ENCODE measurements at regions not wholly inside any gene's neighbourhood (a gene's known extent, or its start where the extent isn't known, plus 50 kb on each side); places are given as distances from the start of the nearest gene placed in this dataset.

DNA sequence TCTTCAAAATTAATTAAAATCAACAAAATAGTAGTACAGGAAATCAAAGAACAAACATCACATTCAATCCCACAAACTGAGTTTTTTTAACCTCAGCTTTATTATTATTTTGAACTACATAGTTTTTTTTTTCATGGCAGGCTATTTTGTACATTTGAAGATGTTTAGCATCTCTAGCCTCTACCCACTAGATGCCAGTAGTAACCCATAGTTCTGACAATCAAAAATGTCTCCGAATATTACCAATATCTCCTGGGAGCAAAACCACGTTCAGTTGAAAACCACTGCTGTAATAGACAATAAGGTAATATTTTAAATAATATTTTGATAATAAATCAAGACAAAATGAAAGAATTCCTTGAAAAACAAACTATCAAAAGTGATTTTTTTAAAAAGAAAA, 702.6 kb upstream of the LRRTM1 start:
- Histone ChIP-seq H3K36me3 (no peaks in the 10 kb centered on the region), H3K27ac (no peak overlapping the region), H3K27me3 (no peaks in the 10 kb centered on the region), H3K9me3 (no peaks in the 10 kb centered on the region), H3K9ac (ENCODE audit: low read depth in 2 of 2, low read length in 2 of 2) (no peak overlapping the region), H3K4me3 (no peak overlapping the region), H3K4me1 (no peaks in the 10 kb centered on the region)
- TF ChIP-seq, protein P1, sequence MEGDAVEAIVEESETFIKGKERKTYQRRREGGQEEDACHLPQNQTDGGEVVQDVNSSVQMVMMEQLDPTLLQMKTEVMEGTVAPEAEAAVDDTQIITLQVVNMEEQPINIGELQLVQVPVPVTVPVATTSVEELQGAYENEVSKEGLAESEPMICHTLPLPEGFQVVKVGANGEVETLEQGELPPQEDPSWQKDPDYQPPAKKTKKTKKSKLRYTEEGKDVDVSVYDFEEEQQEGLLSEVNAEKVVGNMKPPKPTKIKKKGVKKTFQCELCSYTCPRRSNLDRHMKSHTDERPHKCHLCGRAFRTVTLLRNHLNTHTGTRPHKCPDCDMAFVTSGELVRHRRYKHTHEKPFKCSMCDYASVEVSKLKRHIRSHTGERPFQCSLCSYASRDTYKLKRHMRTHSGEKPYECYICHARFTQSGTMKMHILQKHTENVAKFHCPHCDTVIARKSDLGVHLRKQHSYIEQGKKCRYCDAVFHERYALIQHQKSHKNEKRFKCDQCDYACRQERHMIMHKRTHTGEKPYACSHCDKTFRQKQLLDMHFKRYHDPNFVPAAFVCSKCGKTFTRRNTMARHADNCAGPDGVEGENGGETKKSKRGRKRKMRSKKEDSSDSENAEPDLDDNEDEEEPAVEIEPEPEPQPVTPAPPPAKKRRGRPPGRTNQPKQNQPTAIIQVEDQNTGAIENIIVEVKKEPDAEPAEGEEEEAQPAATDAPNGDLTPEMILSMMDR (IDR thresholded peaks at IDR 0.05) = no peak
- DNase-seq = no peak
- intact Hi-C loops (cut with DNase I) = no loop called here

DNA sequence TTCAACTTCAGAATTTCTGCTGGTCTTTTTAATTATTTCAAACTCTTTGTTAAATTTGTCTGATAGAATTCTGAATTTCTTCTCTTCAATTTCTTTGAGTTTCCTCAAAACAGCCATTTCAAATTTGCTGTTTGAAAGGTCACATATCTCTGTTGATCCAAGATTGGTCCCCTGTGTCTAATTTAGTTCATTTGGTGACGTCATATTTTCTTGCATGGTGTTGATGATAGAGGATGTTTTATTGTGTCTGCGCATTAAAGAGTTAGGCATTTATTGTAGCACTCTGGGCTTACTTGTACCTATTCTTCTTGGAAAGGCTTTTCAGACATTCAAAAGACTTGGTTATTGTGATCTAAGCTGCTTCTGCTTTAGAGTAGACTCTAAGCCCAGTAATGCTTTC, 698.4 kb upstream of the LRRTM1 start:
- H3K36me3 ChIP-seq = no peaks in the 10 kb centered on the region
- H3K9ac ChIP-seq (ENCODE audit: low read depth in 2 of 2, low read length in 2 of 2) = no peak overlapping the region
- H3K9me3 ChIP-seq = no peaks in the 10 kb centered on the region
- no peak for DNase-seq
- no peak overlapping the region for H3K4me3 ChIP-seq
- H3K27ac ChIP-seq = no peak overlapping the region
- H3K27me3 ChIP-seq = no peaks in the 10 kb centered on the region
- H3K4me1 ChIP-seq = no peaks in the 10 kb centered on the region
- intact Hi-C loops (cut with DNase I) = no loop called here
- TF ChIP-seq, protein P1 (IDR thresholded peaks at IDR 0.05) = no peak

DNA sequence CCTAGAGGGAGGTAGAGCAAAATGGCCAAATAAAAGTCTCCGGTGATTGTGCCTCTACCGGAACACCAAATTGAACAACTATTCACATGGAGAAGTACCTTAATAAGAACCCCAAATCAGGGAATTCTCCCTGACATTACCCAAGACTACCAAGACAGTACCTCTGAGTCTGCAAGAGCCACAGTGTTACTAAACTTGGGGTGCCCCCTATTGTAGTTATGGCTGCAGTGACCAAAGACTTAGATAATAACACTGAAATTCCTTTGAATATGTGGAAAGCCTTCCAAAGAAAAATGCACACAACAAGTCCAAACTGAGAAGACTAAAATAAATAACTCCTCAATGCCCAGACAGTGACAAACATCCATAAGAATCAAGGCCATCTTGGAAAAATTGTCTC, 682.9 kb upstream of the LRRTM1 start:
- H3K9ac ChIP-seq (ENCODE audit: low read depth in 2 of 2, low read length in 2 of 2) = no peak overlapping the region
- no peaks in the 10 kb centered on the region for H3K9me3 ChIP-seq
- intact Hi-C loops (cut with DNase I) = no loop called here
- no peak for DNase-seq
- H3K4me1 ChIP-seq = no peaks in the 10 kb centered on the region
- TF ChIP-seq, protein P1 (IDR thresholded peaks at IDR 0.05) = no peak
- H3K36me3 ChIP-seq = no peaks in the 10 kb centered on the region
- H3K4me3 ChIP-seq = no peak overlapping the region
- H3K27ac ChIP-seq = no peak overlapping the region
- H3K27me3 ChIP-seq = no peaks in the 10 kb centered on the region

DNA sequence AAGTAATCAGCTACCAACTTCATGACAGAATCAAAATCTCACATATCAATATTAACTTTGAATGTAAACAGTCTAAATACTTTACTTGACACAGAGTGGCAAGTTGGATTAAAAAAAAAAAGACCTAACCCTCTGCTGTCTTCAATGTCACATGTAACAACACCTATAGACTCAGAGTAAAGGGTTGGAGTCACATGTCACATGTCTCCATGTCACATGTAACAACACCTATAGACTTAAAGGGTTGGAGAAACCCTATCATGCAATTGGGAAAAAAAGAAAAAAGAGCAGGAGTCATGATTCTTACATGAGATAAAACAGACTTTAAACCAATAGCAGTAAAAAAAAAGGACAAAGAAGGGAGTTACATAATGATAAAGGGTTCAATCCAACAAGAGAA, 665.3 kb upstream of the LRRTM1 start:
- no peaks in the 10 kb centered on the region for H3K9me3 ChIP-seq
- no peaks in the 10 kb centered on the region for H3K27me3 ChIP-seq
- H3K27ac ChIP-seq = no peak overlapping the region
- no peaks in the 10 kb centered on the region for H3K36me3 ChIP-seq
- TF ChIP-seq, protein P1 (IDR thresholded peaks at IDR 0.05) = no peak
- DNase-seq = no peak
- no peak overlapping the region for H3K9ac ChIP-seq (ENCODE audit: low read depth in 2 of 2, low read length in 2 of 2)
- H3K4me1 ChIP-seq = no peaks in the 10 kb centered on the region
- intact Hi-C loops (cut with DNase I) = no loop called here
- no peak overlapping the region for H3K4me3 ChIP-seq

DNA sequence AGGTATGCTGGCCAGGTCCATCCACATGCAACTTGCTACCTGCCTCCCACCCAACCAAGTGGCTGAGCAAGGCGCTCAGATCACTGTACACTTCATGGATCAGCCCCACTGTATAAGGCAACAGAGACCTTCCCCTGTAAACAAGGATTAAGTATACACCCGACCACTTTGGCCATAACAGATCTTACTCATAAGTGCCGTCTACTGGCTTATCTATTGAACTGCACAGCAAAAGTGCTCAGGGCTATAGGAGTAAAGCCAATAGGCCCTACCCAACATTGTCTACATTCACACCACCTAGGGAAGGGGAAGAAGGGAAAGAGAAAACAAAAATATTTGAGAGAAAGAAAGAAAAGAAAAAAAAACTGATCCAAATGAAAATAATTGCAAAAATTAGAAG, 663.9 kb upstream of the LRRTM1 start:
- DNase-seq = no peak
- Histone ChIP-seq H3K4me3 (no peak overlapping the region), H3K36me3 (no peaks in the 10 kb centered on the region), H3K4me1 (no peaks in the 10 kb centered on the region), H3K9ac (ENCODE audit: low read depth in 2 of 2, low read length in 2 of 2) (no peak overlapping the region), H3K27ac (no peak overlapping the region), H3K27me3 (no peaks in the 10 kb centered on the region), H3K9me3 (no peaks in the 10 kb centered on the region)
- TF ChIP-seq, protein P1 (IDR thresholded peaks at IDR 0.05) = no peak
- intact Hi-C loops (cut with DNase I) = no loop called here
